ENCODE measurements at regions not wholly inside any gene's neighbourhood (a gene's known extent, or its start where the extent isn't known, plus 50 kb on each side); places are given as distances from the start of the nearest gene placed in this dataset.
"Not testable (repeated sequence)": the region's sequence is repeated elsewhere in the genome, so short reads cannot be mapped to it uniquely, and the experiment has no call there.

- no peak for DNase-seq (ENCODE audit: low spot score)
These were observed 1641.3 kb upstream of the LRRTM3 start for GRCh38 chr10:65284495-65285041.

- not testable (repeated sequence) for DNase-seq (ENCODE audit: low spot score)
These were observed 1640.1 kb upstream of the LRRTM3 start for GRCh38 chr10:65285726-65286125.

GRCh38 chr10:65291286-65291685, 1634.5 kb upstream of the LRRTM3 start:
- DNase-seq (ENCODE audit: low spot score): no peak

GRCh38 chr10:65292551-65292950, 1633.3 kb upstream of the LRRTM3 start:
- no peak for DNase-seq (ENCODE audit: low spot score)

GRCh38 chr10:65294329-65294728, 1631.5 kb upstream of the LRRTM3 start:
- DNase-seq (ENCODE audit: low spot score): no peak

GRCh38 chr10:65301181-65301580, 1624.7 kb upstream of the LRRTM3 start:
- DNase-seq (ENCODE audit: low spot score): no peak

- DNase-seq (ENCODE audit: low spot score): no peak
These were observed 1619.6 kb upstream of the LRRTM3 start for GRCh38 chr10:65306201-65306600.

- no peak for DNase-seq (ENCODE audit: low spot score)
These were observed 1613.0 kb upstream of the LRRTM3 start for GRCh38 chr10:65312876-65313275.

GRCh38 chr10:65313406-65313805, 1612.4 kb upstream of the LRRTM3 start:
- DNase-seq (ENCODE audit: low spot score): no peak

GRCh38 chr10:65314253-65314652, 1611.6 kb upstream of the LRRTM3 start:
- no peak for DNase-seq (ENCODE audit: low spot score)

GRCh38 chr10:65319493-65319892, 1606.3 kb upstream of the LRRTM3 start:
- DNase-seq (ENCODE audit: low spot score): no peak

- DNase-seq (ENCODE audit: low spot score): no peak
These were observed 1605.4 kb upstream of the LRRTM3 start for GRCh38 chr10:65320236-65321026.

- DNase-seq (ENCODE audit: low spot score): no peak
These were observed 1602.0 kb upstream of the LRRTM3 start for GRCh38 chr10:65323802-65324201.

GRCh38 chr10:65325913-65326312, 1599.9 kb upstream of the LRRTM3 start:
- DNase-seq (ENCODE audit: low spot score): no peak

- DNase-seq (ENCODE audit: low spot score): no peak
These were observed 1597.3 kb upstream of the LRRTM3 start for GRCh38 chr10:65328486-65328885.

GRCh38 chr10:65335311-65335710, 1590.5 kb upstream of the LRRTM3 start:
- DNase-seq (ENCODE audit: low spot score): no peak

GRCh38 chr10:65340340-65340739, 1585.5 kb upstream of the LRRTM3 start:
- DNase-seq (ENCODE audit: low spot score): no peak

- no peak for DNase-seq (ENCODE audit: low spot score)
These were observed 1584.4 kb upstream of the LRRTM3 start for GRCh38 chr10:65341323-65341925.

- DNase-seq (ENCODE audit: low spot score): no peak
These were observed 1583.6 kb upstream of the LRRTM3 start for GRCh38 chr10:65342245-65342644.

- DNase-seq (ENCODE audit: low spot score): no peak
These were observed 1579.4 kb upstream of the LRRTM3 start for GRCh38 chr10:65346466-65346865.

GRCh38 chr10:65348637-65349036, 1577.2 kb upstream of the LRRTM3 start:
- DNase-seq (ENCODE audit: low spot score): no peak

GRCh38 chr10:65350611-65351010, 1575.2 kb upstream of the LRRTM3 start:
- no peak for DNase-seq (ENCODE audit: low spot score)

GRCh38 chr10:65355141-65355680, 1570.6 kb upstream of the LRRTM3 start:
- no peak for DNase-seq (ENCODE audit: low spot score)
